Activated naive CD4-positive, alpha-beta T cell treated with anti-CD3 and anti-CD28 coated beads, Interleukin-2, amount 10 ng/mL, durations not matched to agents 7 days and 5 days (primary cell): ENCODE measurements at regions not wholly inside any gene's neighbourhood (a gene's known extent, or its start where the extent isn't known, plus 50 kb on each side); places are given as distances from the start of the nearest gene placed in this dataset.

Experiments used
- CTCF ChIA-PET: fragments of 350-600 bp; sonication (Branson Sonifier 250); formaldehyde crosslinking; loops from one replicate; lab custom pipeline; 2021; ENCODE audit warnings: antibody characterized with exemption; lab: Charles Lee
- DNase-seq: peaks from one replicate; pipeline ENCODE4 v3.0.0-alpha.2; 2020
- H3K27ac Mint-ChIP-seq: one replicate; pipeline ENCODE4 v1.8.0; 2021; ENCODE audit warnings: mild to moderate bottlenecking, moderate library complexity, mixed read lengths
- H3K27me3 Mint-ChIP-seq: one replicate; pipeline ENCODE4 v1.8.0; 2021; ENCODE audit warnings: mild to moderate bottlenecking, mixed read lengths
- H3K36me3 Mint-ChIP-seq: one replicate; pipeline ENCODE4 v1.8.0; 2021; ENCODE audit warnings: mixed read lengths
- H3K4me1 Mint-ChIP-seq: one replicate; pipeline ENCODE4 v1.8.0; 2021; ENCODE audit warnings: mixed read lengths
- H3K4me3 Mint-ChIP-seq: one replicate; pipeline ENCODE4 v1.8.0; 2021; ENCODE audit warnings: mild to moderate bottlenecking, moderate library complexity, mixed read lengths
- H3K9me3 Mint-ChIP-seq: one replicate; pipeline ENCODE4 v1.8.0; 2021; ENCODE audit warnings: mixed read lengths

DNA sequence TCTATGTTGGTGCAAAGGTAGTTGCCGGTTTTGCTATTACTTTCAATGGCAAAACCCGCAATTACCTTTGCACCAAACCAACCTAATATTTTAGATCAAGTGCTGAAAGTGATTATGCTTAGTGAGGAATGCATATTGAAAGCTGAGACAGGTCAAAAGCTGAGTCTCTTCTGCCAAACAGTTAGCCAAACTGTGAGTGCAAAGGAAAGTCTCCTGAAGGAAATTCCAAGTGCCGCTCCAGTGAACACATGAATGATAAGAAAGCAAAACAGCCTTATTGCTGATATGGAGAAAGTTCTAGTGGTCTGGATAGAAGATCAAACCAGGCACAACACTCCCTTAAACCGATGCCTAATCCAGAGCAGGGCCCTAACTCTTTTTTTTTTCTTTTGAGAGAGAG lies 83.1 kb upstream of the ERRFI1 start:
- H3K9me3 Mint-ChIP-seq, result no peaks in the 10 kb centered on the region
- H3K4me3 Mint-ChIP-seq, result no peak overlapping the region
- no peaks in the 10 kb centered on the region for H3K36me3 Mint-ChIP-seq
- H3K27ac Mint-ChIP-seq, result no peak overlapping the region
- CTCF ChIA-PET, result no interaction called here
- H3K4me1 Mint-ChIP-seq, result peaks cover 3% of the 10 kb centered on the region
- DNase-seq, result no peak
- H3K27me3 Mint-ChIP-seq, result peaks cover 9% of the 10 kb centered on the region

DNA sequence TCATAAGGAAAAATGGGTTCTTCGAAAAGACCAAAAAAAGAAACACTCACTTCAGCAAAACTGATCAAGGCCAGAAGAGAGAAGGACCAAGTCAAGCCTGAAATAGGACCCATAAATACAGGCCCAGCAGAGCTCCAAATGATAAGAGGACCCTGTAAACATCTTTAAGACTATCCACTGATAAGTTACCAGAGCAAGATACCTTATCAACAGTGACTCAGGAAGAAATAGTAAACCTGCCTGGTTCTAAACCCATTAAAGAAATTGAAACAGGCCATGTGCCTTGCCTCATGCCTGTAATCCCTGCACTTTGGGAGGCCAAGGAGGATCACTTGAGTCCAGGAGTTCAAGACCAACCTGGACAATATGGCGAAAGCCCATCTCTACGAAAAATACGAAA lies 81.8 kb upstream of the ERRFI1 start:
- CTCF ChIA-PET, result no interaction called here
- H3K36me3 Mint-ChIP-seq, result no peaks in the 10 kb centered on the region
- no peaks in the 10 kb centered on the region for H3K4me1 Mint-ChIP-seq
- H3K4me3 Mint-ChIP-seq, result no peak overlapping the region
- H3K27ac Mint-ChIP-seq, result no peak overlapping the region
- peaks cover 13% of the 10 kb centered on the region for H3K27me3 Mint-ChIP-seq
- H3K9me3 Mint-ChIP-seq, result no peaks in the 10 kb centered on the region
- DNase-seq, result no peak

DNA sequence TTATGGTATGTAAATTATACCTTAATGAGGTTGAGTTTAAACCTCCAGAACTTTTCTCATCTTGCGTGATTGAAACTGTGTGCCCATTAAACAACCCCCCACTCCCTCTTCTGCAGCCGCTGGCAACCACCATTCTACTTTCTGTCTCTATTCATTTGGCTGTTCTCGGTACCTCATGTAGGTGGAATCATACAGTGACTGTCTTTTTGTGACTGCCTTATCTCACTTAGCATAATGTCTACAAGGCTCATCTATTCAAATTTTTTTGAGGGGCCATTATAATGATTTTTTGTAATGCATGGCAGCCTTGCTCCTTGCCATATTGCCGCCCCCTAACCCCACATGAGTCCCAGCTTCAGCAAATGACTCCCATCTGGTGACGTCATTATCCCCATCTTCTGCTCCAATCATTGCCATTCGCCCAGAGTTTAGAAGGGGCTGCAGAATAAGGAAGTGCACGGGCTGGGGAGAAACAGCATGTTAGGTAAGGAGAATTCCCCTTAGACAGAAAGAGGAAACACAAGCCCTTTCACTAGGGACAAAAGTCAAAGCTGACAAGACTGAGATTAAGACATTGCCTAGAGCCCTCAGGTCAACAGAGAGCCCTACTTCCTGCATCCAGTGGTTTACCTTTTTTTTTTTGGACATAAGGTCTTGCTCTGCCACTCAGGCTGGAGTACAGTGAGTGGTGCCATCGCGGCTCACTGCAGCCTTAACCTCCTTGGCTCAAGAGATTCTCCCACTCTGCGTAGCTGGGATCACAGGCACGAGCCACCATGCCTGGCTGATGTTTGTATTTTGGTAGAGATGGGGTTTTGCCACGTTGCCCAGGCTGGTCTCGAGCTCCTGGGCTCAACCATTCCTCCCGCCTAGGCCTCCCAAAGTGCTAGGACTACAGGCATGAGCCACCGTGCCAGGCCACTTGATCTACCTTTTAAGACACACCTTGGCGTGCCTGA lies 78.4 kb upstream of the ERRFI1 start:
- Mint-ChIP-seq H3K36me3 (no peaks in the 10 kb centered on the region), H3K27ac (no peak overlapping the region), H3K27me3 (peaks cover 11% of the 10 kb centered on the region), H3K4me1 (no peaks in the 10 kb centered on the region), H3K4me3 (no peak overlapping the region), H3K9me3 (no peaks in the 10 kb centered on the region)
- CTCF ChIA-PET, result no interaction called here
- DNase-seq, result no peak

DNA sequence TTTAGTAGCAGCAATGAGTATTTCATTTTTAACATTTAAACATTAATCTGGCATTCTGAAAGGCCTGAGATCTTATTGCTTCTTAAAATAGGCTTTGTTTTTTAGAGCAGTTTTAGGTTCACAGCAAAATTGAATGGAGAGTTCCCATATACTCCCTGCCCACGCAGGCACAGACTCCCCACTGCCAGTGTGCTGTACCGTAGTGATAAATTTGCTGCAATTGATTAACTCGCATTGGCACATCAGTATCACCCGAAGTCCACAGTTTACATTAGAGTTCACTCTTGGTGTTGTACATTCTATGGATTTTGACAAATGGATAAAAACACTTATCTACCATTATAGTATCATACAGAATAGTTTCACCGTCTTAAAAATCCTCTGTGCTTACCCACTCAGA lies 71.8 kb upstream of the ERRFI1 start:
- no peak for DNase-seq
- H3K4me3 Mint-ChIP-seq, result no peak overlapping the region
- peaks cover 10% of the 10 kb centered on the region for H3K27me3 Mint-ChIP-seq
- H3K27ac Mint-ChIP-seq, result no peak overlapping the region
- CTCF ChIA-PET, result no interaction called here
- H3K36me3 Mint-ChIP-seq, result no peaks in the 10 kb centered on the region
- H3K4me1 Mint-ChIP-seq, result peaks cover 20% of the 10 kb centered on the region
- no peaks in the 10 kb centered on the region for H3K9me3 Mint-ChIP-seq

DNA sequence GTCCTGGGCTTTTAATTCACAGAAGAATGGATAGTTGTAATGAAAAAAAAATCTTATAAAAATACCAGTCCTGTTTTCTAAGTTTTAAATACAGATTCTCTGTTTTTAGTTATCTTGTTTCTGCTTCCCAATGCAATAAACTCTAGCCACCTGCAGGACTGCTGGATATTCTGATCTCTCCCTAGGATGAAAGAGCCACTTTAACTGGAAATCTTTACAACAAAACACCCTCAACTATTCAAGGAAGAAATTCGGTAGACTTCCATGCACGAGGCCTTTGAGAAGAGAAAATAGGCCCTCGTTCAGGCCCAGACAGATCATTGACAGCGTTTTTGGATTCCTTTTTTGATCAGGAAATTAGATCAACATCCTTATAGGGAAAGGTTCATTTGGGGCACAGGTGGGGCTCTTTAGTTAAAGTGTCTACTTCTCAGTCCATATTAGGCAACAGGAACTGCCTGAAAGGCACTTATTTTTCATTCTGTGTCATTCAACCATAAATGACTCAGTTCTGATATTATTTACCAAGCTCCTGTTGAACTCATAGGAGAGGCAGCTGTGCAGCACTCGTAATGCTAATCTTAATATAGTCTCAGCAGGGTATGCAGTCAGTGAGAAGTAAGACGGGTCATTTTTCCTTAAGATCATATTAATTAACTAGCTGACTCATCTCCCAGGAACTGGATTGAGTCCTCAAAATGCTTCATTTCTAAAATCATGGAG lies 71.1 kb upstream of the ERRFI1 start:
- peaks cover 13% of the 10 kb centered on the region for H3K27me3 Mint-ChIP-seq
- CTCF ChIA-PET, result interaction anchor here (1.3 kb wide), 1 partner anchor 218 kb away, joined by 3 read pairs; no protein-coding TSS in a partner anchor
- peak overlapping the region; percentile 12 for H3K27ac Mint-ChIP-seq
- H3K36me3 Mint-ChIP-seq, result no peaks in the 10 kb centered on the region
- no peak overlapping the region for H3K4me3 Mint-ChIP-seq
- H3K4me1 Mint-ChIP-seq, result peaks cover 20% of the 10 kb centered on the region
- no peak for DNase-seq
- no peaks in the 10 kb centered on the region for H3K9me3 Mint-ChIP-seq

DNA sequence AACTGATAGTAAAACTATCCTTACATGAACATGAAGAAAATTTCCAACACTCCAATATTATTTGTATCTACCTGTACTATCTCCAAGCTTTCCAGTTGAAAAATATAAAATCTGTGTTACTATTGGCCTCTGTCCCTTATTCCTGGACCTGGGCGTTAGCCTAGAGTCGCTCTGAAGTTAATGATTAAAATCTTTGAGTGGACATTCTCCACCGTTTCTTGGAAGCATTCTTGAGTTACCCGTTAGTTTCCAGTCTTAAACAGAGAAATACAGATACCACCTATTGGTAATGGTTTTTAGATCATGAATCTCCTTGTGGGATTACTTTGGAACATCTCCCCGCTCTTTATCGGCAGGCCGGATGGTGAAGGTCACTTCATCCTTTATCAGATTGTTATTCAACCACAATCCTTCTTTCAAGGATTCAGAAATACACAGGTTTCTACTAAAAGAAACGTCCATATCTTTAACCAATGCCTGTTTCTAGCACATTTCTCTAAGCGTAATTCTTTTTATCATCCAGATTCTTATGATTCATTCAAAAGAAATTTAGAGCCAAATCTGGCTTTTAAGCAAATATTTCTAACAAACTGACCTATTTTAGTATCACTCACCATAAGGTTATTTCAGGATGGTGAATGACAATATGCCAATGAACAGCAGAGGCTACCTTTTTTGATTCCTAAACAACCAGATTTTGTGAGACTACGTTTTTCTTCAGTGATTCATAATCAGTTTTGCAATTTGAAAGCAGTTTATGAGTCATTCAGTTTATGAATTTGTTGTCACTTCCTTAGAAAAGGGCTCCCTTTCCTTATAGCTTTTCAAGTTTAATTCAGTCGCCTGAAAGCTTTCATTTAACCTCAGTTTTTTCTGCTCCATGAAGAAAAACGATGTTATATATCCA lies 70.2 kb upstream of the ERRFI1 start:
- no peaks in the 10 kb centered on the region for H3K9me3 Mint-ChIP-seq
- CTCF ChIA-PET, result interaction anchor here (1.0 to 1.3 kb wide), 2 partner anchors 99 to 219 kb away, joined by 3 read pairs; no protein-coding TSS in a partner anchor
- H3K27me3 Mint-ChIP-seq, result peaks cover 15% of the 10 kb centered on the region
- no peak for DNase-seq
- no peaks in the 10 kb centered on the region for H3K36me3 Mint-ChIP-seq
- no peak overlapping the region for H3K27ac Mint-ChIP-seq
- H3K4me1 Mint-ChIP-seq, result peaks cover 20% of the 10 kb centered on the region
- H3K4me3 Mint-ChIP-seq, result no peak overlapping the region

DNA sequence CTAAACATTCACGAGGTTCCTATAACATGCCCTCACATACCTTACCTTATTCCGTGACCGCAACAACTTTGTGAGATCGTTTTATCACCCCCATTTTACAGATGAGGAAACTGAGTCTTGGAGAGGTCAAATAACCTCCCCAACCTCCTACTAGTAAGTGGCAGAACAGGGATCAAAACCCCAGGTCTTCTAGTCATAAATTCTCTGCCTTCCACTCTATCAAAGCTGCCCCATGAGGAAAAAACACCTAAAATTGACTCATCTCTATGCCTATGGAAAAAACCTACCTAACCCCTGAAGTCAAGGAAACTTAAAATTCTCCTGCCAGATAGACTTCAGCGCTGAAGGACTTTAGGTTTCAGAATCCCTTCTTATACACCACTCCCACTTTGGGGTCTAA lies 69.5 kb upstream of the ERRFI1 start:
- H3K36me3 Mint-ChIP-seq, result no peaks in the 10 kb centered on the region
- H3K9me3 Mint-ChIP-seq, result no peaks in the 10 kb centered on the region
- CTCF ChIA-PET, result no interaction called here
- DNase-seq, result no peak
- peaks cover 20% of the 10 kb centered on the region for H3K4me1 Mint-ChIP-seq
- no peak overlapping the region for H3K4me3 Mint-ChIP-seq
- H3K27me3 Mint-ChIP-seq, result peaks cover 17% of the 10 kb centered on the region
- no peak overlapping the region for H3K27ac Mint-ChIP-seq

DNA sequence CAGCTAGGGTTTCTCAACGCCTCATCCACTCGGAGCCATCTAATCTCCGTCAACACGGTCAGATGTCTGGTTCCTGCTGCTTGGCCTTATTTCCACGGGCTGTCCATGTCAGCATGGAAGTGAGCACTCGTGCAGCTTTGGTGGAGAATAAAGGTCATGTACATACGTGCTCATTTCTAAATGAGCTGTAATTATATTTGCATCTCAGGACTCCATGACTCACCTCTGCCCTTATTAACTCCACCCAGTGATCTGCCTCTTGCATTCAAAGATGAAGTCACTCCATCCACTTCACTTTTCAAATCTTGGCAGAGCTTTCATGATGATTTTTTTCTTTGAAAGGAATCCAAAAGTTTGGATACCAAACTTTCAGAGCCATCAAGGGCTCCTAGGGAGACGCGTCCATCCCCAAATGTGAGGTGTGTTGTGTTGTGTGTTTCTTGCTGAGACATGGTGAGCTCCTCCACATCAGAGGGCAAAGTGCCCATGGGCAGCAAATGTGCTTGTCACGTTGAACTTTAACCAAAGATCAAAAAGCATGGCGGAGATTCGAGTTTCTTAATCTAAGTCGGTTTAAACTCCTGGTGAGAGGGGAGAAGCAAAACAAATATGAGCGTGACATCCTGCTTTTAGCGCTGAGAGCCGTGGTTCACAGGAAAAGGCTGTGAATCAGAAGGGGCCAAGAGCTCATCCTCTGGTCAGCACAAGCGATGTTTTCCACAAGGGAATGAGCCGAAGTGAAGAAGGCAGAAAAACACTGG lies 68.6 kb upstream of the ERRFI1 start:
- peaks cover 18% of the 10 kb centered on the region for H3K27me3 Mint-ChIP-seq
- CTCF ChIA-PET, result interaction anchor here (0.9 to 1.0 kb wide), 2 partner anchors 63 to 78 kb away, joined by 3 read pairs; no protein-coding TSS in a partner anchor
- H3K27ac Mint-ChIP-seq, result no peak overlapping the region
- no peak overlapping the region for H3K4me3 Mint-ChIP-seq
- DNase-seq, result no peak
- no peaks in the 10 kb centered on the region for H3K36me3 Mint-ChIP-seq
- peaks cover 22% of the 10 kb centered on the region for H3K4me1 Mint-ChIP-seq
- H3K9me3 Mint-ChIP-seq, result no peaks in the 10 kb centered on the region

DNA sequence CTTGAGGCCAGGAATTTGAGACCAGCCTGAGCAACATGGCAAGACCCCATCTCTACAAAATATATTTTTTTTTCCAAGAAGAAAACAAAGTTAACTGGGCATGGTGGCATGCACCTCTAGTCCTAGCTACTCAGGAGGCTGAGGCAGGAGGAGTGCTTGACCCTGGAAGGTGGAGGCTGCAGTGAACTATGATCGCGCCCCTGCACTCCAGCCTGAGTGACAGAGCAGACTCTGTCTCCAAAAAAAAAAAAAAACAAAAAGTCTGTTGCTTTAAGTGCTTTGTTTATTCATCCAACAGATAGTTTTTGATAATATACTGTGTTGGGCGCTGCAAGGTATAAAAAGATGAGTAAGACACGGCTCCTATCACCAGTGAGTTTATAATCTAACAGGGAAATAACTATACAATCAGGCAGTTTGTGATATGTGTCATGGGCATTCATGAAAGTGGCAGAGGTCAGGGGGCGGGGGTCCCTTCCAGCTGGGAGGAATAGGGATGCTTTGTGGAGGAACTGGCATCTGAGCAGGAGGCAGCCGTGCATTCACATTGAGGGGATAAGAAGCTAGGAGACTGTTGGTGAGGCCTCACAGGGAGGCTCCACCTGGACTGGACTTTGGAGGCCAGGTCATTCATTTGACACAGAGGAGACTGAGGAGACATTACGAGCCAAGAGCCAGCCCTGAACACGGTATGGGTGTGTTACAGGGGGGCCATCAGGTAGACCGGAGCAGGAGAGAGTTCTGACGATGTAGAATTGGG lies 67.3 kb upstream of the ERRFI1 start:
- CTCF ChIA-PET, result no interaction called here
- H3K27ac Mint-ChIP-seq, result no peak overlapping the region
- H3K4me3 Mint-ChIP-seq, result no peak overlapping the region
- peaks cover 21% of the 10 kb centered on the region for H3K27me3 Mint-ChIP-seq
- H3K36me3 Mint-ChIP-seq, result no peaks in the 10 kb centered on the region
- no peaks in the 10 kb centered on the region for H3K9me3 Mint-ChIP-seq
- no peak for DNase-seq
- peaks cover 22% of the 10 kb centered on the region for H3K4me1 Mint-ChIP-seq

DNA sequence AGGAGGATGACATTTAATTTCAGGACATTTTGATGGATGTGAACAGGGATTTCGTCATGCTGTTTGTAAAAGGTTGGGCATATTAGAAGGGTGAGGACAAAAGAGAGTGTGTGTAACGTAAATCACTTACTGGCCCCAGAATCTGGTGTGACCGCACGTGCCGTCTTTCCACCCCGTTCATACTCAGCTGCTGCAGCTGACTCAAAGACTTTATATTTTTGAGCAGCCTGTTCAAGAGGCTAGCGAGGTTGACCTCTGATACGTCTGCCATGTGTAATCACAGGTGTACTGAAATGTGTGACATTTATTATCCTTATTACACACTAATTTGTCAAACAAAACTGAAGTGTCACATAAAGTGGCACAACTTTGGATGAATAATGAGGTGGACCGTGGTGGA lies 66.5 kb upstream of the ERRFI1 start:
- peaks cover 27% of the 10 kb centered on the region for H3K27me3 Mint-ChIP-seq
- no peak for DNase-seq
- CTCF ChIA-PET, result no interaction called here
- H3K27ac Mint-ChIP-seq, result no peak overlapping the region
- no peaks in the 10 kb centered on the region for H3K9me3 Mint-ChIP-seq
- H3K4me1 Mint-ChIP-seq, result peaks cover 17% of the 10 kb centered on the region
- no peaks in the 10 kb centered on the region for H3K36me3 Mint-ChIP-seq
- no peak overlapping the region for H3K4me3 Mint-ChIP-seq

DNA sequence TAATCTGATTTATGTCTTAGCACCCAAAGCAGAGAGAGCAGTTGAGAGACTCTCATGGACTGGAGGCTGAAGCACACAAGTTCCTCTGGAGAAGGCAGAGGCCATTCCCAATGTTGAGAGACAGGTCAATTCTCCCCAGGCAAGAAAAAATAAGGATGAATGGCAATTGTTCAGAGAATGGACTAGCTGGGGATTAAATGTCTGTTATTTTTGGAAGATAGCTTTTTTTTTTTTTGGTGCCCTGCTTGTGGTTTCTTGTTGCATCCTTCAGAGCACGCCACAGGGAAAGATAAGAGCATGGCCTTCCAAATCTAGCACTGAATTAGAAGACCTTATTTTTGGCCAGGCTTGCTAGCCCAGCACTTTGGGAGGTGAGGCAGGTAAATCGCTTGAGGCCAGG lies 65.6 kb upstream of the ERRFI1 start:
- CTCF ChIA-PET, result interaction anchor here (0.6 kb wide), 1 partner anchor 473 kb away, joined by 3 read pairs; no protein-coding TSS in a partner anchor
- H3K36me3 Mint-ChIP-seq, result no peaks in the 10 kb centered on the region
- no peak for DNase-seq
- H3K4me3 Mint-ChIP-seq, result no peak overlapping the region
- H3K9me3 Mint-ChIP-seq, result no peaks in the 10 kb centered on the region
- peaks cover 8% of the 10 kb centered on the region for H3K4me1 Mint-ChIP-seq
- peaks cover 36% of the 10 kb centered on the region for H3K27me3 Mint-ChIP-seq
- no peak overlapping the region for H3K27ac Mint-ChIP-seq

DNA sequence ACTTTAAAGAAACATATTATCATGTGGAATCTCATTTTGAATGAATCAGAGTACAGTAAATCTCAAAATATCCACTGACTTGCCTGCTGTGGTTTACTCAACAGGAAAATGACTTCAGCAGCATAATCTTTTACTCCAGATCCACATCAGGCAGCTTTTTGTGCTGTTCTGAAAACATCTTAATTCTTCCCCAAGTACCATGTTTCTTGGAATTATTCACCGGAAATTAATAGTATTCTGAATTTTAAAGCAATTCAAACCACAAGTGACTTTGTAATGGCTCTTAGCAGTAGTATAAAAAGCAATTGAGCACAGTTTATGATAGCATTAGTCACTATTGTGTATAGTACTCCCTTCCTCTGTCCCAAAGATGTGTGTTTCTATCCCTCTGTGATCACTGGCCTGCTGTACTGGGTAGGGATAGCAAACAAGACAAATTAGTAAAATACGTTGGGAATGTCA lies 64.2 kb upstream of the ERRFI1 start:
- H3K9me3 Mint-ChIP-seq, result no peaks in the 10 kb centered on the region
- peaks cover 38% of the 10 kb centered on the region for H3K27me3 Mint-ChIP-seq
- no peak for DNase-seq
- no peak overlapping the region for H3K27ac Mint-ChIP-seq
- H3K36me3 Mint-ChIP-seq, result no peaks in the 10 kb centered on the region
- H3K4me3 Mint-ChIP-seq, result no peak overlapping the region
- peaks cover 2% of the 10 kb centered on the region for H3K4me1 Mint-ChIP-seq
- CTCF ChIA-PET, result no interaction called here
